ENCODE measurements at regions not wholly inside any gene's neighbourhood (a gene's known extent, or its start where the extent isn't known, plus 50 kb on each side); places are given as distances from the start of the nearest gene placed in this dataset.

- TF ChIP-seq RAD21 (IDR thresholded peaks at IDR 0.05; ENCODE audit: insufficient read depth, low read depth, low read length) (no peak), EZH2 (IDR thresholded peaks at IDR 0.05; ENCODE audit: borderline replicate concordance, control insufficient read depth, low read depth, low read length) (no peak), TAF1 (IDR thresholded peaks at IDR 0.05; ENCODE audit: borderline replicate concordance, low read depth, low read length) (no peak), RCOR1 (conservative IDR thresholded peaks at IDR 0.05; ENCODE audit: low read depth, low read length) (no peak), CREB1 (IDR thresholded peaks at IDR 0.05; ENCODE audit: low read depth) (no peak), SP1 (IDR thresholded peaks at IDR 0.05; ENCODE audit: low read depth, low read length) (no peak), CHD2 (IDR thresholded peaks at IDR 0.05; ENCODE audit: borderline replicate concordance, low read depth, low read length) (no peak), FOXK2 (IDR thresholded peaks at IDR 0.05) (no peak)
Observed at GRCh38 chr4:28350485-28350884, 1489.8 kb downstream of the STIM2 start.

Data from GM12878 (cell line).